Left ventricle myocardium superior (tissue), 1 donor: ENCODE measurements at regions not wholly inside any gene's neighbourhood (a gene's known extent, or its start where the extent isn't known, plus 50 kb on each side); places are given as distances from the start of the nearest gene placed in this dataset.

ENCODE experiments used
- ATAC-seq: fragments of 200-7000 bp; cut with Tn5 transposase; one replicate; pipeline ENCODE4 v1.9.1; 2020; ENCODE audit warnings: mild to moderate bottlenecking, moderate library complexity
- DNase-seq: peaks from one replicate; pipeline ENCODE4 v3.0.0-alpha.2; 2020
- intact Hi-C: fragments of 100-400 bp; cut with micrococcal nuclease; formaldehyde crosslinking; loops from one replicate; pipeline ENCODE4 v1.11.0; 2022
- donor health status: DM: no; HTN: yes; CAD: no; lungs with severe emphysema.

GRCh38 chr2:105577762-105578161, 166.9 kb upstream of the NCK2 start:
- intact Hi-C loops = loop anchor here (10.0 kb wide), 1 partner anchor 507 kb away; no protein-coding TSS in a partner anchor
- ATAC-seq (no peak), DNase-seq (no peak)

DNA sequence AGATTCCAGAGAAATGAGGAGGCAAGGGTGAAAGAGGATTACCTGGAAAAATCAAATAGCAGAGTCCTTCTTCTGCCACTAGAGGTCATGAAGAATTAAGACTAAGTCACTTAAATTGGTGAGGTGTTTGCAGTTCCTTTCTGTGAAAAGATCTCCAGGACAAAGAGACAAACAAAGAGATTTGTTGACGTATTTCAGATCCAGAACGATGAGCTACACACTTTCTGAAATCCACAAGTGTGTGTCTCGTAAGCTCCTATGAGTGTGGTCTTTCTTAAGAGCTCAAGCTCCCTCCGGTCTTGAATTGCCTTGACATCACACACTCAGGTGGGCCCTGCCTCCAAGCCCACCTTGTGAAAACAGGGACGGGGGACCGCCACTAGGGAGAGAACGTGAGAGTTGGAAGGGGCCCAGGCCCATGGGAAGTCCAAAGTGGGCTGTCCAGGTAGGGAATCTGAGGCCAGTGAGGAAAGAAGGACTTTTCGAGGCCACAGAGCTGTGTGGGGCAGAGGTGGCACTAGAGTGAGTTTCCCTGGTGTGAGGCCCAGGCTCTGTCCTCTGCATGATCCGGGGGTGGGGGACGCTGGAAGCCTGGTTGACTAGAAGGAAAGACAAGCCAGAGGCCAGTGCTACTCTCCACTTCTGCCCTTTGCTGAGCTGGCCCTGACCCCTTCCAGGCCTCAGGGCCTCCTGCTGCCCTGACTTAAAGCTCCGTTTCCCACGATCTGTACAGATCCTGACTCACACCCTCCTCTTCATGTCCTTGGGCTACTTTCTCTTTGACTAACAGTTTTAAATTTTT, 168.1 kb upstream of the NCK2 start:
- intact Hi-C loops = loop anchor here (10.0 kb wide), 1 partner anchor 508 kb away; no protein-coding TSS in a partner anchor
- no peak for DNase-seq
- ATAC-seq = peak; percentile 70

DNA sequence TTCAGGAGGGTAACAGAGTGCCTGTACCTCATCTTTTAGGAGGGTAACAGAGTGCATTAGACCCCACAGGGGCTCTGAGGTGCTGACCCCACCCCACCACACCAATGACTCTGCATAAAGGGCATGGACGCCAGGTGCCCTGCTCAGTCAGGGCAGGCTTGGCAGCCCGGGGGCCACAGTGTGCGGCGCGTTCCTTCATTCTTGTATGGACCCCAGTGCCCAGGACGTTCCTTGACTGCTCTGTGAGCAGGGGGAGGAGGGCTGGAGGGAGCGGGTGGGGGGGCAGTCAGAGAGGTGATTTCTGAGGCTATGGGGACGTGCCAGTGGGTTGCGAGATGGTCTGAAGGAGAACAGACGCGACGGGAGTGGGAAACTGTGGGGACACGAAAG, 168.7 kb upstream of the NCK2 start:
- DNase-seq = no peak
- ATAC-seq = peak; percentile 10

GRCh38 chr2:105575499-105576025, 169.2 kb upstream of the NCK2 start:
- intact Hi-C loops = loop anchor here (10.0 kb wide), 1 partner anchor 509 kb away; no protein-coding TSS in a partner anchor
- no peak for DNase-seq
- ATAC-seq = peak; percentile 17

More for the DNA sequence above, 168.7 kb upstream of the NCK2 start:
- intact Hi-C loops = loop anchor here (10.0 kb wide), 1 partner anchor 509 kb away; no protein-coding TSS in a partner anchor

DNA sequence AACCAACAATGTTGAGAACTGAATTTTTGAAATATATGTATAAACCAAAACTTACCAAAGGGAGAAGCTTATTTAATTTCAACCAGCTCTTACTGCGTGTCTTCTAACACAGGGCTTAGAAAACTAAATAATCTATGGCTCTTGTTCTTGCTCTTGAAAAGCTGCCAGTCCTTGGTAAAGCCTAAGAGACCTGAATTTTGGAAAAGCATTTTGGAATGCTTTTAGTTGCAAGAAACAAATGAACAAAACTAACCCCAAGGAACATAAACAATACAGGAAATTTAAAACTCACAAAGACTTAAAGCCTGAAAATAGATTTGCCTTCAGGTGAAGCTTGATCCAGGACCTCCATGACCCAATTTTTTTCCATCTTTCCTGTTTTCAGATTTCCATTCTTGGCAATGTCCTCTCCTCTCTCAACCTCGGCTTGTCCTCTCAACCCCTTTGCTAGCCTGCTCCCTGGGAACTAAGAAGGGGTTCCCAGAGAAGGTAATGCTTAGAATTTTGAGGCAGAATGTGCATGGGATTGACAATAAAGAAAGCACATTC, 169.8 kb upstream of the NCK2 start:
- intact Hi-C loops = loop anchor here (10.0 kb wide), 1 partner anchor 510 kb away; no protein-coding TSS in a partner anchor
- ATAC-seq = no peak
- DNase-seq = no peak

- intact Hi-C loops = loop anchor here (10.0 kb wide), 1 partner anchor 511 kb away; no protein-coding TSS in a partner anchor
- no peak for DNase-seq
- ATAC-seq = no peak
These were observed 170.6 kb upstream of the NCK2 start for GRCh38 chr2:105573910-105574655.

DNA sequence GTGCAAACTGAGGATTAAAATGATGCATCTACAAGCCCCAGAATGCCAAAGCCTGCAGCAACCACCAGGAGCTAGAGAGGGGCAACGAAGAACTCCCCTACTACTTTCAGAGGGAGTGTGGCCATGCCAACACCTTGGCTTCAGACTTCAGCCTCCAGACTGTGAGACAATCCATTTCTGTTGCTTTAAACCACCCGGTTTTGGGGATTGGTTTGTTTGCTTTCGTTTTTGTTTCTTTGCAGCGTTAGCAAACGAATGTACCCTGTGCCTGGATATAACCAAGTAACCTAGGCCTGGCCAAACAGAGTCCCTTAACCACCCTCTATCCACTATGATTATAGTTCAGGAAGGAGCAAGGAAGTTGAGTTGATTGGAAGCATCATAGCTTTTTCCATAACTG, 171.2 kb upstream of the NCK2 start:
- ATAC-seq (no peak), DNase-seq (no peak)
- intact Hi-C loops = loop anchor here (10.0 kb wide), 1 partner anchor 511 kb away; no protein-coding TSS in a partner anchor

DNA sequence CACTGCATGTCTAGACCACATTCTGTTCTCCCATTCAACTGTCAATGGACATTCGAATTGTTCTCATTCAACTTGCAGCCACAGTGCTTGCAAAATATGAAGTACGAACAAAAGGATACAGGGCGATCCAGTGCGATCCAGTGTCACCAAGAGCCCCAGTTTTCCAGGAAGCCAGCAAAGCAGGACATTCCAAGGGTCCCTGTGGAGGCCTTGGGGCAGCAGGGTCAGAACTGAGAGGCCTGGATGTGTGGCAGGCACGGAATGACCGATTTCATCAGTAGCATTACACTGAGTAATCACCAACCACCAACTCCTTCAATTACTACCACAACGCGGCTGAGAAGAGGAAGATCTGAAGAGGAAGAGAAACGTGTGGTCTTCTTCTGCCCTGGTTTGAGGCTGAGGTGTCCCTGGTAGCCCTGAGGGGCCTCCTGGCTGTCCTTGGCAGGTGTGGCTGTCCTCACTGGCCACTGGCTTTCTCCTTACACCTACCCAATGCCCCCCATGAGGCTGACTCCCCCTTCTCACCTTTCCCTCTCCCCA, 172.7 kb upstream of the FHL2 start:
- DNase-seq (no peak), ATAC-seq (peak; percentile 34)
- intact Hi-C loops = loop anchor here (10.0 kb wide), 1 partner anchor 513 kb away; no protein-coding TSS in a partner anchor

DNA sequence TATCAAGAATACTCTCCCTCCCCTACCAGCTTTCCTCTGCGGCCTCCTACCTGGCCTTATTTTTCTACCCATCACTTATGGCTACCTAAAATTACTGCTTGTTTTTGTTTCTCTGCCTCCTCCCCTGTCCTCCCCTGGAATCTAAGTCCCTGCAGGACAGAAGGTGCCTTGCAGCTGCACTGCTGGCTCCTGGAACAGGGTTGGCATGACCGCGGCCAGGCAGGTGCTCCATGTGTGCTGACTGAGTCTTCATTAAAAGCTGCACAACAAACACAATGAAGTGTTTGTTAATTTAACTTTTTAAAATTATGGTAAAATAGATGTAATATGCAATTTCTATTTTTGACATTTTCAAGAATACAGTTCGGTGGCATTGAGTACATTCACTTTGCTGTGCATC, 171.9 kb upstream of the FHL2 start:
- ATAC-seq (no peak), DNase-seq (no peak)
- intact Hi-C loops = loop anchor here (10.0 kb wide), 1 partner anchor 514 kb away; no protein-coding TSS in a partner anchor

- ATAC-seq = no peak
- no peak for DNase-seq
- intact Hi-C loops = loop anchor here (10.0 kb wide), 1 partner anchor 514 kb away; no protein-coding TSS in a partner anchor
These were observed 171.5 kb upstream of the FHL2 start for GRCh38 chr2:105570326-105570725.

DNA sequence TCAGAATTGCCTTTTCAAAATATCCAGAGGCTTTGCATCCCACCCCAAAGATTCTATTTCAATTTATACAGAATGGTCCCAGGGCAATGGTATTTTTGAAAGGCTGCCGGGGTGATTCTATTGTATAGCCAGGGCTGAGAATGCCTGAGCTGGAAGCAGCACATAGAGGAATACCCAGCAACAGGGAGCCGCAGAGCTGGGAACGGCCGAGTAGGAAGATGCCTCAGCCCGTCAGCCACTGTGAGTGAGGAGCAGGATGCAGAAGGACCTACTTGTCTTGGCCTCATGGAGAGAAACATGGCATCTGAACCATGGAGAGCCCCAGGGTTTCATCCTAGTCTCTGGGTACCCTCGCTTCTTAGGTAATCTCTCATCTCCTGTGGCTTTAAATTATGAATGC, 170.8 kb upstream of the FHL2 start:
- intact Hi-C loops = loop anchor here (10.0 kb wide), 1 partner anchor 515 kb away; no protein-coding TSS in a partner anchor
- ATAC-seq (no peak), DNase-seq (no peak)

DNA sequence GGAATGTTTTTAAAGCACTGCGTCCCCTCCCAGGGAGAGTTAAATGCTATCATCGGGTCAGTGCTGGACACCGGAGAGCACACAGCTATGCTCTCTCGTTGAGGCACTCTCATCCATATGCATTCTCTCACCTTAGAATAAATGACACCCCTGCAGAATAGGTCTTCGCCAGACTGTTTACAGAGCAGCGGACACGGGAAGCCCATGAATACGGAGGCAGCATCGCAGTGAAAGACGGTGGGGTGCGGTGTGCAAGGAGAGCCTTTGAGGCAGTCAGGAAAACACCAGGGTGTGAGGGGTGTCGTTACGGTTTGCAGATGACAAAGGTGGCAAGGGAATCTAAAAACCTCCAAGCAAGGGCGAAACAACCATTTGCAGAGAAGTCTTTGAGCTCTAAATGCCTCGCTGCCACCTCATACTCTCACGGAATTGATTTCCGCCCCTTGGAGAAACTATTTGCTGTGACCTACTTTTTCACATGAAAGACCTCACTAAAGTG, 169.2 kb upstream of the FHL2 start:
- DNase-seq = no peak
- intact Hi-C loops = no loop called here
- no peak for ATAC-seq

DNA sequence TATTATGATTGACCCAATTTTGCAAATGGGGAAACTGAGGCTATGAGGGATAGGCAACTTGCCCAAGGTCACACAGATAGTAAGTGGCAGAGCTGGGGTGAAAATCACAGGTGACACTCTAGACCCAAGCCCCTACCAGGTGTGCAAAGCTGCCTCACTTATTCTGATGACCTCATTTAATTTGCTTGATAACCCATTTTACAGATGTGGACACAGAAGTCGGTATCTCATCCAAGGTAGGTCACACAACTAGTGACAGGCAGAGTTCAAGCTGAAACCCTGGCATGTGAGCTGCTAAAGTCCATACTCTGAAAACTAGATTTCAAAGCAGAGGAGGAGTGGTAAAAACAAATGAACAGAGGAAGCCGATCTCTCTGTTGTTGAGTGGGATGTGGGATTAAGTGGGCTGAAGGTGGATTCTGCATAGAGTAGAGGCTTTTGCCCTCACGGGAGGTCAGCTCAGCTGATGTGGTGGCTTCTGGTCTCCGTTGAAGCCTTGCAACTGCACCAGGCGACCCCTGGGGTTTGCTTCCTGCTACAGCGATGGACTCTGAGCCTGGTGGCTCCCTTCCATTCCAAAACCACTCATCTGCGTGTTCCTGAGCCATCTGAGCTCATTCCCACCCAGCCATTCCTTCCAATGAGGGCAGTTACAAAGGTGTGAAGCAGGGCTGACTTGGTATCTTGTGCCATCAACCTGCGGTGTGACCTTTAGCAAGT, 164.3 kb upstream of the FHL2 start:
- ATAC-seq = no peak
- intact Hi-C loops = no loop called here

DNA sequence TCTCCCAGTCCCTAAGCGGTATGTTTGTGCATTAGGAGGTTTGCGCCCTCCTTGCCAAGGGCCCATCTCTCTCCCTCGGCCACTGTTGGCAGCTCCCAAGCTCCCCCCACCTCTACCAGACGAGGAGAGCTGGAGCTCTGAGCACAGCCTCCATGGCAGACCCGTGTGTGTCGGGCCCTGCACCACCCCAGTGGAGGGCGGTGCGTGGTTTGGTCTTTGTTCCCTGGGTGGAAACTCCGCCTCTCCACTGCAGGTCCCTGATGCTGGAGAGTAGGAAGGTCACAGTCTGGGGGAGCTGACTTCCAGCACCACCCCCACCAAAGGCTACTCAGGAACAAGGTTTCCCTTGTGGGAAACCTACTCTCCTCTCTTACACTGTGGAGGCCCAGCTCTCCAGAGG, 162.6 kb upstream of the FHL2 start:
- DNase-seq = no peak
- ATAC-seq = no peak
- intact Hi-C loops = no loop called here

More for the DNA sequence above, 164.3 kb upstream of the FHL2 start:
- DNase-seq = no peak

DNA sequence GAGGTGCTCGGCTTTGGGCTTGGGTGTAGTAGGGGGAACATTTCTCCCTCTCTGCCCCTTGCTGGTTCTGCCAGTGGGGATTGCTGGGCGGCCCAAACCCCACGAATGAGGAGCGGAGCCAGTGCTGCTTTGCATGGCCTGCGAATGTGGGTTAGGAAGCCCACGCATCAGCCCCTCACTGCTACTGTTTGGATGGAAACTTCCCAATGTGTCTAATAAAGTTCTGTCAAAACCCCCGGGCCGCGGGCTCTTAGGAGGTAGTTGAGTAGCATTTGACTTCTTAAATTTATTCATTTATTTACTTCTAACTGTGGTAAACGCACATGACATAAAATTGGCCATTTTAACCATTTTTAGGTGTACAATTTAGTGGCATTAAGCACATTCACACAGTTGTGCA, 161.3 kb upstream of the FHL2 start:
- ATAC-seq = no peak
- DNase-seq = no peak
- intact Hi-C loops = no loop called here

GRCh38 chr2:105557021-105557920, 158.4 kb upstream of the FHL2 start:
- ATAC-seq (peak; percentile 78), DNase-seq (peak; percentile 66)
- intact Hi-C loops = no loop called here

DNA sequence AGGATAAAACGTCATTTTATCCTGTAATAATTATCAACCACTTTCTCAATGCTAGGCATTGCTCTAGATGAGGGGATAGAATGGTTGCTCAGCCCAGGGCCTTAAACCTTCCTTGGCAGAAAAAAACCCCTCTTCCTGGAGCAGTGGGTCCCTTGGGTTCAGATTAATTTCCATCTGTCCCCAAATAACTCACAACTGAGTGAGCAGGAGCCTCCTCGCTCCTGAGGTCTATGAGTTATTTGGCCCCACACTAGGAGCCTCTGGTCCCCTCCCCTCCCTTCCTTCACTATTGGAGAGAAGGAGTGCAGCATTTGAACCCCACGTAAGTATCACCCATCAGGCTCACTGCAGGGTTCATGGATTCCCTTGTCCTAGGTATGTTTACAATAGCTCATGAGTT, 157.5 kb upstream of the FHL2 start:
- intact Hi-C loops = no loop called here

More for the DNA sequence above, 157.5 kb upstream of the FHL2 start:
- DNase-seq (no peak), ATAC-seq (no peak)
